A549 (cell line): ENCODE measurements at regions not wholly inside any gene's neighbourhood (a gene's known extent, or its start where the extent isn't known, plus 50 kb on each side); places are given as distances from the start of the nearest gene placed in this dataset.

Source experiments
- KDM1A ChIP-seq: fragments of 200-600 bp; sonication (generic); IDR thresholded peaks from 2 replicates; pipeline ENCODE4 v1.6.1; 2016; ENCODE audit warnings: low read depth, mild to moderate bottlenecking
- POLR2A ChIP-seq: IDR thresholded peaks from 2 replicates; pipeline ENCODE4 v1.6.1; 2012; ENCODE audit warnings: mild to moderate bottlenecking, low read length

DNA sequence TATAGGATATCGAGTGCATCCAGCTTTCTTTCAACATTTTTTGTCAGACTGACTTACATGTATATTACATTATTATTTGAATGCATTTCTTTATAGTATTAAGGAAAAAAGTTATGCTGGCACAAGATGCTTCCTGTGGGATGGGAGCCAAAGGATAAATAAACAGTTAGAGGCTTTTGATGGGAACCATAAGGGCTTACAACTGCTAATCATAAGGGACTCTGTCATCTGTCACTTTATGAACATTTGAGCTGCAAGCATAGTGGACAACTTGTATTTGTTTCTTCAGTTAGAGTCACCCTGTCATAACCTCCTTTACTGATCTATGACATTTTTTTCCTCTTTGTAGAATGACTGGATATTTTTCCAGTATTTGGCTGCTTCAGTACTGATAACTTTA is 132.4 kb upstream of the CHORDC1 start:
- TF ChIP-seq POLR2A: no peak
- no peak for TF ChIP-seq KDM1A
